HG03108 (cell line): ENCODE measurements at regions not wholly inside any gene's neighbourhood (a gene's known extent, or its start where the extent isn't known, plus 50 kb on each side); places are given as distances from the start of the nearest gene placed in this dataset.
"Not testable (repeated sequence)": the region's sequence is repeated elsewhere in the genome, so short reads cannot be mapped to it uniquely, and the experiment has no call there.

Experiments used
- ATAC-seq: cut with Tn5 transposase; IDR thresholded peaks from one replicate; pipeline ENCODE4 v1.9.1; 2021; ENCODE audit warnings: moderate library complexity; ENCODE audit not compliant: unreplicated experiment

- ATAC-seq: peak; percentile 52
These were observed 1264.0 kb downstream of the TMEM121 start for GRCh38 chr14:106790189-106791036.

- no peak for ATAC-seq
These were observed 1266.2 kb downstream of the TMEM121 start for GRCh38 chr14:106792543-106792942.

GRCh38 chr14:106798166-106798565 is 1271.8 kb downstream of the TMEM121 start:
- not testable (repeated sequence) for ATAC-seq

- ATAC-seq: no peak
These were observed 1276.3 kb downstream of the TMEM121 start for GRCh38 chr14:106802413-106803364.

GRCh38 chr14:106803379-106803778 is 1277.0 kb downstream of the TMEM121 start:
- ATAC-seq: no peak

GRCh38 chr14:106807493-106807892 is 1281.1 kb downstream of the TMEM121 start:
- ATAC-seq: no peak

GRCh38 chr14:106808458-106808857 is 1282.1 kb downstream of the TMEM121 start:
- no peak for ATAC-seq

- no peak for ATAC-seq
These were observed 1282.5 kb downstream of the TMEM121 start for GRCh38 chr14:106808907-106809306.

GRCh38 chr14:106809615-106810014 is 1283.2 kb downstream of the TMEM121 start:
- ATAC-seq: no peak

GRCh38 chr14:106810168-106810567 is 1283.8 kb downstream of the TMEM121 start:
- not testable (repeated sequence) for ATAC-seq

GRCh38 chr14:106811162-106811561 is 1284.8 kb downstream of the TMEM121 start:
- no peak for ATAC-seq

GRCh38 chr14:106812788-106813476 is 1286.5 kb downstream of the TMEM121 start:
- ATAC-seq: no peak

GRCh38 chr14:106813477-106813823 is 1287.1 kb downstream of the TMEM121 start:
- ATAC-seq: no peak

- ATAC-seq: no peak
These were observed 1293.7 kb downstream of the TMEM121 start for GRCh38 chr14:106820119-106820518.

- ATAC-seq: no peak
These were observed 1294.7 kb downstream of the TMEM121 start for GRCh38 chr14:106821119-106821518.

GRCh38 chr14:106822905-106823304 is 1296.5 kb downstream of the TMEM121 start:
- no peak for ATAC-seq

GRCh38 chr14:106823552-106823951 is 1297.2 kb downstream of the TMEM121 start:
- no peak for ATAC-seq

GRCh38 chr14:106826833-106827369 is 1300.5 kb downstream of the TMEM121 start:
- no peak for ATAC-seq

- peak; percentile 38 for ATAC-seq
These were observed 1304.9 kb downstream of the TMEM121 start for GRCh38 chr14:106831322-106831720.

GRCh38 chr14:106837870-106838269 is 1311.5 kb downstream of the TMEM121 start:
- no peak for ATAC-seq
